GM18858 (cell line): ENCODE measurements at regions not wholly inside any gene's neighbourhood (a gene's known extent, or its start where the extent isn't known, plus 50 kb on each side); places are given as distances from the start of the nearest gene placed in this dataset.
"Not testable (repeated sequence)": the region's sequence is repeated elsewhere in the genome, so short reads cannot be mapped to it uniquely, and the experiment has no call there.

Source experiments
- ATAC-seq: cut with Tn5 transposase; IDR thresholded peaks from one replicate; pipeline ENCODE4 v1.9.1; 2021; ENCODE audit not compliant: unreplicated experiment

DNA sequence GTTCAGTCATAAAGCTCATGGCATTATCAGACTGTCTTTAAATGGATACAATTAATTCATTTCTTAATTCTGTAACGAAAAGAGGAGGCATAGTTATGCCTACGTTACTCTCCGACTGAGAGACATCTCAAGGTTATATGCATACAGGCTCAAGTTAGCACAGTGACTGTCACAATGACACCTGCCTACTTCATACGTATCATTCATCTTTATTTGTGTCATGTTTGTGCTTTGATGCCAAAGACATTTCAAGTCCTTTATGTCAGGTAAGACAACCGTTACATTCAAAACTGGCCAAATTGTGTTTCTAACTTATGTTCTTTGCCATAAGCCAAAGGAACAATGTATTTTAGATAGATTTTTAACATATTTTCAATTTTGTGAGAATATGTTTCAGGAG lies 328.8 kb upstream of the NRG3 start:
- ATAC-seq = no peak

DNA sequence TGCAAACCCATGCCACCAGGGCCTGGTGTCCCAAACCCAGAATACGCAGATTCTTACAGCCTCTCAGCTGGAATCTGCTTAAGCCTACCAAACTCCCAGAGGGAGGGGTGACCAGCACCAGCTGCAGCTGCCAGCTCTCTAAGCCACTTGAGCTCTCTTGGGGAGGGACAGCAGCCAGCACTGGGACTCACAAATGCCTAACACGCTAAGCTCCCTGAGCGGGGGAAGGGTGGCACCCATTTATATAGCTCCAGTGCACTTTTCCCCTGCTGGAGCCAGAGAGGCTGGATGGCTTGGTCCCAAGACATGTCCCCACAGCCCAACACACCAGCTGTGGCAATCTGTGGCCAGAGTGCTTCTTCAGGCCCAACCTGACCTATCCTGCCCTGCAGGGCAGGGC lies 326.8 kb upstream of the NRG3 start:
- no peak for ATAC-seq

DNA sequence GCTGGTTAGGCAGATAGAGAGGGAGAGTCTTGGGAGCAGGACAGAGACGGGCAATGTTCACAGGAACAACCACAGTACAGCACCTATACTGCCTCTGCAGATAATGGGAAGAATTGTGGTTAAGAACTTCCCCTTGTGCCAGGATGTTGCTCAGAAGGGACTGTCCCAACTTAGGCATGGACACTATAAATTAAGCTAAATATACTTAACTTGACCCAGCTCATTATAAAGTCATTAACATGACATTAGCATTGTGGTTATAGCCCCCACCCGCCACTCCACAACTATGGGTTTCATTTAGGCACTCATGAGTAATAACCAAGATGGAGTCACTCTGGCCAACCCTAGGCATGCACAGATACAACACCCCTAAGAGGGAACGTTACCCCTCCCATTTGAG lies 310.9 kb upstream of the NRG3 start:
- ATAC-seq = no peak

DNA sequence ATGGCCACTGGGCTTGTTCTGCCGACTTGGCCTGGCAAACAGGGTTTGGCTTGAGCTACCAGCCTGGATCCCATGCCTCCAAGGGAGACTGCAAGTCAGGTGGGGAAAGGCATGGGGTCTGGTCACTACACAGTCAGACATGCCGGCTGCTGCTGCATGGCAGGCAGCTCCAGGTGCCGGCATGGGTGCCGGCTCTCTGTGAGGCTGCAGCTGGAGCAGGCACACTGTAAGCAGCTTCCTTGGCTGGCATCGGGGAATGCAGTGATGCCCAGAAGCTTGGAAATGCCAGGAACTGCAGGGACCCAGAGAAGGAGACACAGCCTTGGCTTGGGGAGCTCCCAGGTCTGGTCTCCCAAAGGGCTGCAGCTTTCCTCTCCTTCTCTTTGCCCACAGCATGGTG lies 305.5 kb upstream of the NRG3 start:
- ATAC-seq = no peak

DNA sequence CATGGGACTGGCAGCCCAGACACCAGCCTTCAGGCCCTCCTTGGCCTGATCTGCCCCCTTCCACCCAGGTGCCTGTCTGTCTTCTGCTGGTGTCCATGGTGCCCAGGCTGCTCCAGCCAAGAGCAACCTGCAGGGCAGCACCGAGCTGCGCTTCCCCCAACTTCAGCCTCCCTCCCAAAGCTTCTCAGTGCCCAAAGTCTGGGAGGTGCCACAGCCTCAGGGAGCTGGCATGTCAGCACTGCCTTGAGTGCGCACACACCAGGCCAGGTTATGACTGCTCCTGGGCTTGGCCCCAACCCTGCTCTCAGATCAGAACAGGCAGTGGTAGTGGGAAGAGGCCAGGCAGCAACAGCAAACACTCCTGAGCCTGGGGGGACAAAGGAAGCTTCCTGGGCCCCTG lies 304.6 kb upstream of the NRG3 start:
- no peak for ATAC-seq

DNA sequence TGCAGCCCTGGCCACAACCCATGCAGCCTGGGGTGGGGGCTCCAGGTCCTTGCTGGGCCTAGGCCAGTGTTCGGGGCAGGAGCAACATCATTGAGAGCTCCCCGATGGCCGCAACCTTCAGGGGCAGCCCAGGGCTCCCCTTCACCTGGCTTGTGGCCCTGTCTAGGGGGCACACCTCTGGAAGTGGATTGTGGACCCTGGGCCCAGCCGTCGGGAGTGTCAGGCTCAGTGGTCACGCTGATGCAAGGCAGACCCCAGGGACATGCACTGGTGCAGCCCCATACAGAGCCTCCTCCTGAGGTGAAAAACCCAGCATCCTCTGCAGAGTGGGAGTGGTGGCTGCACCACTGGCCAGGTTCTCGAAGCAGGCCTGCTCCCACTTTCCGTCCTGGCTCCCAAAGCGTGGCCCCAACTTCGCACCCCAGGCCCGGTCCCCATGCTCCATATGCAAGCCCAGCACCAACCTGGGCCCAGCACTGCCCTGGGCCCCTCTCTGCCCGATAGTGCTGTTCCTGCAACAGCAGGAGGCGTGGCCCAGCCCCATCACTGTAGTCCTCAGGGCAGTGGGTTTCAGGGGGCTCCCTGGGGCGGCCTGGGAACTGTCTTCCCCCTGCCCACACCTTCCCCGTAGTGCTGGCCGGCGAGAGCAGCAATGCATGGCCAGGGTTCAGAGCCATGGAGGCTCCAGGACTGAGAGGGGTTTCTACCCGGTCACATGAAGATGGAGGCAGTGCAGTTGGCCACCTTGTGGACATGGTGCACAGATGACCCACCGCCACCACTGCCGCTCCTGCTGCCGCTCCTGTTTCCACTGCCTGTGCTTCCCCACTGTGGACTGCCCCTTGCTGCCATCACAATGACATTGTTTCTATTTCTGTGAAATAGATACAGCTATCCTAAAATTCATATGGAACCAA lies 303.9 kb upstream of the NRG3 start:
- no peak for ATAC-seq

DNA sequence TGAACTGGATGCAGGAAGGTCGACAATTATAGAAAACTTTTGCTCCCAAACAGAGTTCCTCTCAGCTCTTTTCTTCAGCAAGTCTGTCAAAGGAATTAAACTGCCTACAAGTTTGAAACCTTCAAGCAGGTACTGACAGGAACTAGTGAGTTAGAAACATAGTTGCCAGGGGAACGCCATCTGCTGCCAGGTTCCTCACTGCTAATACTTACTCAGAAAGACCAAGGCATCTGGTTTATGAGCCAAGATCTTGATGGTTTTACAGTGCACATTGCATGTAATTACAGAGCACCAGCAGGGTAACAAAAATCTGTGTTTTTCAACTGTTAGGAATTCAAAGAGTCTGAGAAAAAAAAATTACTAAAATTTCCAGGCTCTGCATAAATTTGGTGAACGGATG lies 300.0 kb upstream of the NRG3 start:
- no peak for ATAC-seq

DNA sequence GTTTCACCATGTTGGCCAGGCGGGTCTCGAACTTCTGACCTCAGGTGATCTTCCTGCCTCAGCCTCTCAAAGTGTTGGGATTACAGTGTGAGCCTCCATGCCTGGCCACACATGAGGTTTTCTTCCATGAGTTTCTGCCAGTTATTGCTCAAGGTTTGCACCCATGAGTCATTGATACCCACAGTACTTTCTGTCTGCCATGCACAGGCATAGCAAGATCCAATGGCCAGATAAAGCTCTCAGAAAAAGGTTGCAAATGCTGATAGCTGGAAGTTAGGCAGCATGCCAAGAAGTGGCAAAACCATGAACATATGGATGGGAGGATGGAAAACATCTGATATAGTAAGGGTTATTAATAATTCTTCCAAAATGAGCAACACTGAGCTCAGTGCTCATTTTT lies 298.7 kb upstream of the NRG3 start:
- ATAC-seq = no peak

DNA sequence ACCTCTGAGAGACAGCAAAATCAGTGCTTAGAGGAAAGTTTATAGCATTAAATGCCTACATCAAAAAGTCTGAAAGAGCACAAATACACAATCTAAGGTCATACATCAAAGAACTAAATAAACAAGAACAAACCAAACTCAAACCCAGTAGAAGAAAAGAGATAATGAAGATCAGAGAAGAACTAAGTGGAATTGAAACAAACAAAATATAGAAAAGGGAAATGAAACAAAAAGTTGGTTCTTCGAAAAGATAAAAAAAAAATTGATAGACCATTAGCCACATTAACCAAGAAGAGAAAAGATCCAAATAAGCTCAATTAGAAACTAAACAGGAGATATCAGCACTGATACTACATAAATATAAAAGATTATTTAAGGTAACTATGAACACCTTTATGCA lies 280.0 kb upstream of the NRG3 start:
- no peak for ATAC-seq

DNA sequence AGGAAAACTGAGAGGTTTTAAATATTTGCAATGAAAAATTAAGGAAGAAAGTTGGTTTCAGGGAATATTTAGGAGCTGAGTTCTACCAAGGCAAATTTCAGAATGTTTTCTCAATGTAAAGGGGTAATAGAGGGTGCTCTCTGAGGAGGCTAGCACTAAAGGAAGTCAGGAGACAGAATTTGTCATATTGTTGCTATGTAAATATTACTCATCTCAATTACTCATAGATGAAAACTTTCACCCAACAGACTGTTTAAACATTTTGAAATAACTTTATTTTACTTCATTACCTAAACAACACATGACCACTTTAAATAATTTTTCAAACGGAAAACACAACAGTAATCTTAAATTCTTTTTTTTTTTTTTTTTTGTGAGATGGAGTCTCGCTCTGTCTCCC lies 274.8 kb upstream of the NRG3 start:
- ATAC-seq = no peak

DNA sequence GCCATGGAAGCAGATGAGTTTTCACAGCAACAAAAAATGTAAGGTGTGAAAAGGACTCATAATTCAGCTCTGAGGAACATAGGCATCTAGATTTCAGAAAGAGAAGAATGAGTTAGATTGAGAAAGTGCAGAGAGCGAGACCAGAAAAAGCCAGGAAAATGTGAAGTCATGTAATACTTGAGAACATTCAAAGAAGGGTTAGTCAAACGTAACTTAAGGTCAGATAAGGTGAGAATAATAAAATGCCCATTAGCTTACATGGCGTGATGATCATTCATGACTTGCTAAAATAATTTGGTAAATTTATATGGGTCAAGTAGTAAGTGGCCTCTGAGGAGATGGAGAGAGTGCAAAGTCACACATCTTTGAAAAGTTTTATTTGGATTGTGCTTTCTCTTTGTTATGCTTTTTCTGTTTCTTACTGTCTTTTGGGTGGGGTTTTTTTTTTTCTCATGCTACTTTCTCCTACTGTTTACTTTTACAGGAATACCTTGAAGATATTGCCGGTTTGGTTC lies 271.8 kb upstream of the NRG3 start:
- ATAC-seq = no peak

DNA sequence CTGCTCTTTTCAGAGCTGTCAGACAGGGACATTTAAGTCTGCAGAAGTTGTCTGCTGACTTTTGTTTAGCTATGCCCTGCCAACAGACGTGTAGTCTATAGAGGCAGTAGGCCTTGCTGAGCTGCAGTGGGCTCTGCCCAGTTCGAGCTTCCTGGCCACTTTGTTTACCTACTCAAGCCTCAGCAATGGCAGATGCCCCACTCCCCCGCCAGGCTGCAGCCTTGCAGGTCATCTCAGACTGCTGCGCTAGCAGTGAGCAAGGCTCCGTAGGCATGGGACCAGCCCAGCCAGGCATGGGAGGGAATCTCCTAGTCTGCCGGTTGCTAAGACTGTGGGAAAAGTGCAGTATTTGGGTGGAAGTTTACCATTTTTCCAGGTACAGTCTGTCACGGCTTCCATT lies 230.5 kb upstream of the NRG3 start:
- not testable (repeated sequence) for ATAC-seq

DNA sequence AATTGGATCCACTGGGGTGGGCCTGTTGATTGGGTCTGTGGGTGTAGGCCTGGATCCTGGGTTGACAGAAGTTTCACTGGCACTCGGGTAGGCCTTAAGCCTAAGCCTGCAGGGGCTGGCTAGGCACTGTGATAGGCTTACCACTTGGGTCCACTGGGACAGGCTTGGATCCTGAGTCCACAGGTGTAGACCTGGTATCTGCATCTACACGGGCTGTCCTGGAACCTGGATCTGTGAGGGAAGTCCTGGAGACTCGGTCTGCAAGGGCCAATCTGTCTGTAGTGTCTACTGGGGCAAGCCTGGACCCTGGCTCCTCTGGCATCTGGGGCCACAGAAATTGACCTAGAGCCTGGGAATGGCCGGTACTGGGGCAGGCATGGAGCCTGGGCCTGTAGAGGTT lies 219.0 kb upstream of the NRG3 start:
- ATAC-seq = no peak

DNA sequence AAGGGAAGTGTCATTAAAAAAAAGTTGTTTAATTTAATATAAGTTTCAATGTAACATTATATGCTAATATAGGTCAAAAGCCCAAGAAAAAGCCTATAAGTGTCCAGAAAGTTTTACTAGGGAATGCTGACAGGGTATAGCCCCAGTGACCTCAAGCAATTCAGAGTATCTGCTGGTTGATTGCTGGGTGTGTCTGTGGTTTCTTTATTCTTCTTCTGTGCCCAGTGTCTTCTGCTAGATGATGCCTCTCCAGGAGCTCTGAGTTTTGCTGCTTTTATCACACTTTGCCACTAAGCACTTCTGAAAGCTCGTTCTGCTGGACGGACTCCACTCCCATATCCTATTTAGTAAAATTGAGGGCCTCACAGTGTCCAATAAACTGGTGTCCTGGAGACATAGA lies 212.2 kb upstream of the NRG3 start:
- ATAC-seq = no peak

DNA sequence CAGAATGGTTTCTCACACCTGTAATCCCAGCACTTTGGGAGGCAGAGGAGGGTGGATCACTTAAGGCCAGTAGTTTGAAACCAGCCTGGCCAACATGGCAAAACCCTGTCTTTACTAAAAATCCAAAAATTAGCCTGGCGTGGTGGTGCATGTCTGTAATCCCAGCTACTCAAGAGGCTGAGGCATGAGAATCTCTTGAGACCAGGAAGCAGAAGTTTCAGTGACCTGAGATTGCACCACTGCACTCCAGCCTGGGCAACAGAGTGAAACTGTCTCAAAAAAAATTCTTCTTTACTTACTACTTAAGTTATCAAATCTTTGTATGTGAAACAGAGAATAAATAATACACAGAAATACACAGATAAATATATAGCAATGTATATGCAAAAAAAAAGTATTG lies 210.2 kb upstream of the NRG3 start:
- ATAC-seq = not testable (repeated sequence)

DNA sequence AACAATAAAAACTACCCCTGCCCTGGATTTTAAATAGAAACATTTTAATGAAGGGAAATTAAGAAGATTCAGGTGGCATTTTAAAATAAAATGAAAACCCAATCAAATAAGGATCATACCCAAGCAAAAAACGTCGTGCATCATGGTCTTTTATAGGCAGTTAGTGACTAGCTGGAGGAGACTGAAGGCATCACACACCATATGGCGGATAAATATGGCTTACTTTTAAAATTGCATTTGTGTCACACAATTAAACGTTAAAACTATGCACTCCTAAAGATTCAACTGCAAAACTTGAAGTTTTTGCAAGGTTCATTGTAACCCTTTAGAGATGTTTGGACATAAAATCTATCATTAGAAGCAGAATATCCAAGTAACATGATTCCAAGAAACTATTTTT lies 200.1 kb upstream of the NRG3 start:
- no peak for ATAC-seq

DNA sequence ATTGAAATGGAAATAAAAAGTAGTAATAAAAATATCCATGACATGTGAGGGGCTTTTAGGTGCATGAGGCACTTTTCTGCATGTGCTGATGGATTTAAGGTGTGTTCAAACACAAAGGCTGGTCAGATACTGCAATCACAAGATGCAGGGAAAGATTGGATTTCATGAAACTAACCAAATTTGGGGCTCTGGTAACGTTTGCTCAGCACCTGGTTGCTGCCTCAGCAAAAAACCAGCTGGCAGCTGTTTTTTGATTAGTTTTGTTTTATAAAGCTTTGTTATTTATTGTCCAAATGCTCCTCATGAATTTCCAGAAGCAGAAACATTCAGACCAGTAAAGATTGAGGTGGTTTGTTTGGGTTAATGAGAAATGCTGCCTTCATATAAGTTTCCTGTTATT lies 195.7 kb upstream of the NRG3 start:
- ATAC-seq = no peak

DNA sequence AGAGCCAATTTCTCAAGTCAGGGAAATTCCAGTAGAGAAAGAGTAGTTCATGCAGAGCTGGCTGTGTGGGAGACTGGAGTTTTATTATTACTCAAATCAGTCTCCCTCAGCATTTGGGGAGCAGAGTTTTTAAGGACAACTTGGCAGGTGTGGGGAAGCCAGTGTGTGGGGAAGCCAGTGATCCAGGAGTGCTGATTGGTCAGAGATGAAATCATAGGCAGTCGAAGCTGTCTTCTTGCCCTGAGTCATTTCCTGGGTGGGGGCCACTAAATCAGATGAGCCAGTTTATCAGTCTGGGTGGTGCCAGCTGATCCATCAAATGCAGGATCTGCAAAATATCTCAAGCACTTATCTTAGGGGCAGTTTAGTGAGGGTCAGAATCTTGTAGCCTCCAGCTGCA lies 194.6 kb upstream of the NRG3 start:
- ATAC-seq = no peak

DNA sequence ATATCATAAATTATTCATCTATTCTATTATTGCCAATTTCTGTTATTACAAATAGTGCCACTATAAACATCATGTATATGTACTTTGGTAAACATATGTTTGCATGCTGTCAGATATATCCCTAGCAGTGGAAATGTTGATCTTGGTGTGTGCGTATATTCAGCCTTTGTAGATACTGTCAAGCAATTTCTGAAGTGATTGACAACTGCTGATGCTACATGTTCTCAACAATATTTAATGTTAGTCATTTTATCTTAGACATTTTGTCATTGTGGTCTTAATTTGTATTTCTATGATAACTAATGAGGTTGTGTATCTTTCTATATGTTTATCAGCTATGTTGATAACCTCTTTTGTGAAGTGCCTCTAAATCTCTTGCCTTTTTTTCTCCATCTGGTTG lies 186.5 kb upstream of the NRG3 start:
- ATAC-seq = no peak

DNA sequence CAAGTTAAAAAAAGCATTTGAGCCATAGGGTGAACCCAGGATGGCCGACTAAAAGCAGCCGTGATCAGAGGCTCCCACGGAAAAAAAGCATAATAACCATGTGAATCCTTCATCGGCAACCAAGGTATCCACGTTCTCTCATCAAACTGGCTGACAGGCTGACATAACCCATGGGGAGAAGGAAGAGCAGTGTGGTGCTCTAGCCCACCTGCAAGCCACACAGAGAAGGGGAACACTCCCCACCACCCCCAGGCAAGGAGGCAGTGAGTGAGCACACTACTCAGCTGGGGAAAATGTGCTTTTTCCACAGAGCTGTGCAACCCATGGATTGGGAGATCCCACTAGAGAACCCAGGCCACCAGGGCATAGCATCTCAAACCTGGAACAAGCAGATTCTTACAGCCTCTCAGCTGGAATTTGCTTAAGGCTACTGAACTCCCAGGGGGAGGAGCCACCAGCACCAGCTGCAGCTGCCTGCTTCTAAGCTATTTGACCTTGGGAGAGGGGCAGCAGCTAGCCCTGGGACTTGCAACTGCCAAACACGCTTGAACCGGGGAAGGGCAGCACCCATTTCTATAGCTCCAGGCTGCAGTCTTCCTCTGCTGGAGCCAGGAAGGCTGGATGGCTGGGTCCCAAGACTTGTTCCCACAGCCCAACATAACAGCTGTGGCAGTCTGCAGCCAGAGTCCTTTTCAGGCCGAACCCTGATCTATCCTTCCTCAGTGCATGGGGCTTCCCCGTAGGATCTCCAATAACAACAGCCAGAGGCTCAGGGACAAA lies 178.2 kb upstream of the NRG3 start:
- no peak for ATAC-seq

DNA sequence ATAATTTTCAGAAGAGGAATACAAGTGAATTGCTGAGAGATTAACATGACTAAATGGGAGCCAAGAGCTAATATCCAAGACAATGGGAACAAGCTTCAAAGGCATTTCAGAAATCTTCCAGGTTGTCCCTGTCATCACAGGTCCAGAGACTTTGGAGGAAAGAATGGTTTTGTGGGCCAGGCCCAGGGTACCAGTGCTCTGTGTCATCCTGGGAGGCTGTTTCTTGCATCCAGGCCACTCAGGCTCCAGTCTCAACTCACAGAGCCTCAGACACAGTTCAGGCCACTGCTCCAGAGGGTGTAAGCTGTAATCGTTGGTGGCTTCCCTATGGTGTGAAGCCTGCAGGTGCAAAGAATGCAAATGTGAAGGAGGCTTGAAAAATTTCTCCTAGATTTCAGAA lies 170.4 kb upstream of the NRG3 start:
- no peak for ATAC-seq

DNA sequence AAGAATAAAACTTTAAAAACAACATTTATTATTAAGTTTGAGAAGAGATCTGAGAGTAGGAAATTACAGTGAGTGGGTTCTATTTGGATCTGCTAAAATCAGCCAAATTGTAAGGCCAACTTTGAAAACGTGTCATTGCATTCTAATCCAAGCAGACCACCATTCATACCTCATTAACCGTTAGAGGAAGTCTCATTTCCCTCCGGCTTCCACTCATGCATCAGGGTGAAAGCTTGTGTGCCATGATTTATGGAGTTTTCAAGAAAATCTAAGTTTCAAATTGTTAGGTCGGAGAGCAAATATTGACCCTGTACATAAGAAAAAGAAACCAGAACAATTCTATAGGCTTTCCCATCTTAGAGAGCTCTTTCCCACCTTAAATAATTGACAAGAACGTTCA lies 166.6 kb upstream of the NRG3 start:
- no peak for ATAC-seq
